Adrenal gland (tissue), 9 donors: ENCODE measurements at regions not wholly inside any gene's neighbourhood (a gene's known extent, or its start where the extent isn't known, plus 50 kb on each side); places are given as distances from the start of the nearest gene placed in this dataset.

Experiments used
- DNase-seq, 7 donors: peaks; one replicate each; pipeline ENCODE4 v3.0.0-alpha.2; 2019 to 2020
- H3K27ac ChIP-seq, 5 donors: fragments of 200-600 bp; sonication (generic) in 4 of 5; 1 replicate in 3 of 5; 2 replicates in 2 of 5; pipeline versions ENCODE4 v1.5.1 to v1.8.0; 2016 to 2020; ENCODE audit warnings: mild to moderate bottlenecking in 1 of 5
- H3K27me3 ChIP-seq: fragments of 200-600 bp; 2 replicates; pipeline ENCODE4 v1.8.0; 2021
- H3K36me3 ChIP-seq, 2 donors: fragments of 200-600 bp; replicated peaks in 1 of 2; 1 replicate in 1 of 2; 2 replicates in 1 of 2; pipeline versions ENCODE4 v1.5.1 to v1.8.0; 2018 to 2022
- H3K4me1 ChIP-seq, 2 donors: fragments of 200-600 bp; replicated peaks in 1 of 2; 1 replicate in 1 of 2; 2 replicates in 1 of 2; pipeline versions ENCODE4 v1.5.1 to v1.8.0; 2018 to 2021
- H3K4me3 ChIP-seq, 4 donors: fragments of 200-600 bp; sonication (generic) in 3 of 4; one replicate each; pipeline ENCODE4 v1.5.1; 2016 to 2018
- H3K9me3 ChIP-seq, 3 donors: fragments of 200-600 bp; sonication (generic) in 1 of 3; replicated peaks in 1 of 3; 1 replicate in 2 of 3; 2 replicates in 1 of 3; pipeline versions ENCODE4 v1.5.1 to v1.8.0; 2016 to 2021
- POLR2A ChIP-seq, 2 donors: fragments of 450-650 bp; IDR thresholded peaks; one replicate each; pipeline ENCODE4 v1.6.1; 2017; ENCODE audit warnings: antibody characterized with exemption in 2 of 2, mild to moderate bottlenecking in 2 of 2, moderate library complexity in 1 of 2
- WGBS, 4 donors: extraction: QIAGEN DNeasy Blood & Tissue Kit in 2 of 4; methylation state at CpG; one replicate each; pipeline versions ENCODE4 v1.1.5 to v1.1.7; 2013 to 2017; 5-methylcytosine and 5-hydroxymethylcytosine counted together
- intact Hi-C, 2 donors: fragments of 100-400 bp; cut with DNase I; formaldehyde crosslinking; loops; one replicate each; pipeline versions ENCODE4 v1.14.1 to v1.15.0; 2022 to 2023
- TF ChIP-seq, protein P1 (sequence below), 6 experiments: fragments of 450-650 bp in 4 of 6; fragments of 200-600 bp in 2 of 6; sonication (generic) in 1 of 6; IDR thresholded peaks; 1 replicate in 5 of 6; 2 replicates in 1 of 6; pipeline versions ENCODE4 v1.5.1 to v1.8.0; 2016 to 2021; ENCODE audit warnings: antibody characterized with exemption in 6 of 6, mild to moderate bottlenecking in 2 of 6, moderate library complexity in 1 of 6
- donor health status: healthy with polysubstance abuse.
- donor health status: Bipolar disorder and iron deficiency.
- donor health status: DM: yes; HTN: yes; CAD: no.
- donor health status: DM: no; HTN: no; CAD: no.
- donor health status: DM: no; HTN: no; CAD: no.

DNA sequence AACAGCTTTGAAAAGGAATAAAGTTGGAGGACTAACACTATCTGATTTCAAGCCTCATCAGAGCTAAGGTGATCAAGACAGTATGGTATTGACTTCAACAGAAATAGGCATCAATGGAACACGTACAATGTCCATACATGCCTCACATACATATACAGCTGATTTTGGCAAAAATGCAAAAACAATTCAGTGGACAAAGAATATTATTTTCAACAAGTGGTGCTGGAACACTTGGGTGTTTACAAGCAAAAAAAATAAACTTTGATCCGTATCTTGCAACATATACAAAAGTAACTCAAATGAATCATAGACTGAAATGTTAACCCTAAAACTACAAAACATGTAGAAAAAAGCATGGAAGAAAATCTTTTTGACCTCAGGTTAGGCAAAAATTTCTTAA, 141.9 kb upstream of the ZC3H11B start:
- H3K4me1 ChIP-seq, result no peaks in the 10 kb centered on the region
- H3K27me3 ChIP-seq, result no peaks in the 10 kb centered on the region
- DNase-seq, result no peak
- intact Hi-C loops, result no loop called here
- H3K36me3 ChIP-seq, result no peaks in the 10 kb centered on the region
- no peak for TF ChIP-seq POLR2A (IDR thresholded peaks at IDR 0.05)
- no peak overlapping the region for H3K4me3 ChIP-seq
- WGBS, 4 donors, result 69 to 88% (median 80%) methylated on average over 2 of the region's 2 CpGs
- no peaks in the 10 kb centered on the region for H3K9me3 ChIP-seq
- no peak overlapping the region for H3K27ac ChIP-seq

DNA sequence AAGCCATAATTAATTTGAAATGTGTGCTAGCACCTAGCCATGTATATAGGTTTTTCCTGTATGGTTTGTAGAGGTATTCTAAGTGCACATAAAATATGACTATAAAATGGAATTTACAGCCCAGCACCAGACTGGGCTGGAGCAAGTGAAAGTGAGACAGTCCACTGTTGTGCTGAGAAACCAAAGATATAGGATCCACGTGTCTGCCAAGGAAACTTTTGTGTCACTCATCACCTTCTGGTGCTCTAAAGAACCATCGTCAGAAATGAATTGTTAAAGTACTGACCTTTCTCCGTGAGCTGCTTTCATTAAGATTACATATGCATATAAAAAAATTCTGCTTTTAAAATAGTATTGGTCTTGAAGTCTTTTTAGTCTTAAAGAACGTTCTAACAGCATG, 141.0 kb upstream of the ZC3H11B start:
- Histone ChIP-seq H3K4me1 (no peaks in the 10 kb centered on the region), H3K27ac (no peak overlapping the region), H3K4me3 (no peak overlapping the region), H3K27me3 (no peaks in the 10 kb centered on the region), H3K9me3 (no peaks in the 10 kb centered on the region), H3K36me3 (no peaks in the 10 kb centered on the region)
- no peak for TF ChIP-seq POLR2A (IDR thresholded peaks at IDR 0.05)
- TF ChIP-seq, protein P1, sequence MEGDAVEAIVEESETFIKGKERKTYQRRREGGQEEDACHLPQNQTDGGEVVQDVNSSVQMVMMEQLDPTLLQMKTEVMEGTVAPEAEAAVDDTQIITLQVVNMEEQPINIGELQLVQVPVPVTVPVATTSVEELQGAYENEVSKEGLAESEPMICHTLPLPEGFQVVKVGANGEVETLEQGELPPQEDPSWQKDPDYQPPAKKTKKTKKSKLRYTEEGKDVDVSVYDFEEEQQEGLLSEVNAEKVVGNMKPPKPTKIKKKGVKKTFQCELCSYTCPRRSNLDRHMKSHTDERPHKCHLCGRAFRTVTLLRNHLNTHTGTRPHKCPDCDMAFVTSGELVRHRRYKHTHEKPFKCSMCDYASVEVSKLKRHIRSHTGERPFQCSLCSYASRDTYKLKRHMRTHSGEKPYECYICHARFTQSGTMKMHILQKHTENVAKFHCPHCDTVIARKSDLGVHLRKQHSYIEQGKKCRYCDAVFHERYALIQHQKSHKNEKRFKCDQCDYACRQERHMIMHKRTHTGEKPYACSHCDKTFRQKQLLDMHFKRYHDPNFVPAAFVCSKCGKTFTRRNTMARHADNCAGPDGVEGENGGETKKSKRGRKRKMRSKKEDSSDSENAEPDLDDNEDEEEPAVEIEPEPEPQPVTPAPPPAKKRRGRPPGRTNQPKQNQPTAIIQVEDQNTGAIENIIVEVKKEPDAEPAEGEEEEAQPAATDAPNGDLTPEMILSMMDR (IDR thresholded peaks at IDR 0.05), result no peak
- intact Hi-C loops, result no loop called here
- WGBS, 4 donors, result 66 to 80% (median 74%) methylated on average over 4 of the region's 4 CpGs
- DNase-seq, result no peak

DNA sequence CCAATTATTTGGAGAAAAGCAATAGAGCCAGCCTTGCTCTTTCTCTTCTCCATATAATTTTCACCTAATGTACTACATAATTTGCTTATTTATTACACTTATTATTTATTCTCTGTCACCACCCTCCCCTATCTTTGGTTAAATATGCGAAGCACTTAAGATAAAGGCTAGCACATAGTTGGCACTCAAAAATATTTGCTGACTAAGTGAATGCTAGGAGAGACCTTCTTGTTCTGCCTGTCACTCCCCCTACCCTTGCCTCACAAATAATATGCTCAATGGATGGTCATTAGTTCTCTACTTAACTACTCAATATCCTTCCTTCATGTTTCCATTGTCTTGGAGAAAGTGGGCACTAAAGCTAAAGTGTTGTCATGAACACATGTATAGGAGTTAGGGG, 139.7 kb upstream of the ZC3H11B start:
- no peak overlapping the region for H3K27ac ChIP-seq
- no peak for TF ChIP-seq POLR2A (IDR thresholded peaks at IDR 0.05)
- TF ChIP-seq, protein P1 (IDR thresholded peaks at IDR 0.05), result no peak
- no peaks in the 10 kb centered on the region for H3K4me1 ChIP-seq
- H3K4me3 ChIP-seq, result no peak overlapping the region
- no peaks in the 10 kb centered on the region for H3K27me3 ChIP-seq
- intact Hi-C loops, result no loop called here
- 0 to 50% (median 0%) methylated on average over 1 of the region's 1 CpG for WGBS, 4 donors
- H3K9me3 ChIP-seq, result no peaks in the 10 kb centered on the region
- H3K36me3 ChIP-seq, result no peaks in the 10 kb centered on the region
- no peak for DNase-seq

DNA sequence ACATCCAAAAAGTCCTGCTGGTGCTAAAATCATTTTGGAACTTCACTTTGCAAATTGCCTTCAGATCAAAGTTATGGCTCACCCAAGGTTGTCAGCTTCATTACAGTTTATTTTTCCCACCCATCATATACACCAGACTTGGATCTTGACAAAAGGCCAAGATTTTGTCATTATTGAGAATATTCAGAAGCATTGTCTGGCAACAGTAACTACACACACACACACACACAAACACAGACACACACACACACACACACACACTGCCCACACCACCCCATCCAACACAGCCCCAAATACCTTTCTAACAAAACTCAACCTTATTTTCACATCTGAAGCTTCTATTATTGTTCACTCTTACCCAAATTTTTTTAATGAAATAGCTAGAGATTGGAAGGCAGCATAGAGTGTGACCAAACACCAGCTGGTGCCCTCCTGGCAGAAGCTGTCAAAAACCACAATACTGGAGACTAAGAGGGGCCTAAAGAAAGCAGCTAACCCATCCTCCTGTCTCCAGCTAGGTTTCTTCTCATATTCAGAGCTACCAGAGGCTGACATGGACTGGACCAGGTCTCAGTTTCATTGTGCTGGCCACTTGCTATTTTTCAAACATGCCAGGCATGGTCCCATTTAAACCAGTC, 139.1 kb upstream of the ZC3H11B start:
- Histone ChIP-seq H3K9me3 (no peaks in the 10 kb centered on the region), H3K4me1 (no peaks in the 10 kb centered on the region), H3K36me3 (no peaks in the 10 kb centered on the region), H3K27me3 (no peaks in the 10 kb centered on the region), H3K4me3 (no peak overlapping the region), H3K27ac (no peak overlapping the region)
- TF ChIP-seq, protein P1 (IDR thresholded peaks at IDR 0.05), result no peak
- no peak for TF ChIP-seq POLR2A (IDR thresholded peaks at IDR 0.05)
- DNase-seq, result no peak
- intact Hi-C loops, result no loop called here

DNA sequence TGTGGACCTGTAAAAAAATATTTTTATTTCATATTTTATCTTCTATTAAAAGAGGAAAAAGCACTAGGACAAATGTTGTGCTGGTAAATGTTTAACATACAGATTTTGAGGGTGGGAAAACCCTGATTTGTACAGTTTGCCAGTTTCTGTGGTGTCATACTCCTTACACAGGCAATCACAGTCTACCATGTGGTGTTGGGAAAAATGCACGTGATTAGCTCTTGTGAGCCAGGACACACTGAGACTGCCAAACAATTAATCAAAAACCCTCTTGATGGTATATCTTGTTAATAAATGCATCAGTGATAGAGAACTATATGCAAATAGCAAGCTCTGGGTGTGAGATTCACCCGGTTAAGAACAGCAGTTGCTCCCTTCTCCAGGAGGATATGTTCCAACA, 136.5 kb upstream of the ZC3H11B start:
- H3K4me3 ChIP-seq, result no peak overlapping the region
- intact Hi-C loops, result no loop called here
- H3K27ac ChIP-seq, result no peak overlapping the region
- H3K9me3 ChIP-seq, result no peaks in the 10 kb centered on the region
- WGBS, 4 donors, result 36 to 43% (median 42%) methylated on average over 2 of the region's 2 CpGs
- no peaks in the 10 kb centered on the region for H3K4me1 ChIP-seq
- no peaks in the 10 kb centered on the region for H3K36me3 ChIP-seq
- no peaks in the 10 kb centered on the region for H3K27me3 ChIP-seq
- no peak for DNase-seq
- TF ChIP-seq POLR2A (IDR thresholded peaks at IDR 0.05), result no peak
- TF ChIP-seq, protein P1 (IDR thresholded peaks at IDR 0.05), result no peak
